Progenitor cell of endocrine pancreas (in vitro differentiated cells): ENCODE measurements at regions not wholly inside any gene's neighbourhood (a gene's known extent, or its start where the extent isn't known, plus 50 kb on each side); places are given as distances from the start of the nearest gene placed in this dataset.

Experiments used
- DNase-seq: peaks from one replicate; pipeline ENCODE4 v3.0.0; 2021; ENCODE audit warnings: low spot score; ENCODE audit not compliant: unreplicated experiment
- H3K27ac Mint-ChIP-seq: 2 replicates; pipeline ENCODE4 v1.8.0; 2021; ENCODE audit warnings: mild to moderate bottlenecking, moderate library complexity, mixed read lengths
- H3K27me3 Mint-ChIP-seq: 2 replicates; pipeline ENCODE4 v1.8.0; 2021; ENCODE audit warnings: mixed read lengths
- H3K36me3 Mint-ChIP-seq: 2 replicates; pipeline ENCODE4 v1.8.0; 2022; ENCODE audit warnings: mixed read lengths; ENCODE audit not compliant: insufficient read depth
- H3K4me1 Mint-ChIP-seq: 2 replicates; pipeline ENCODE4 v1.8.0; 2021; ENCODE audit warnings: low read depth, mixed read lengths
- H3K4me3 Mint-ChIP-seq: 2 replicates; pipeline ENCODE4 v1.8.0; 2021; ENCODE audit warnings: low read depth, mild to moderate bottlenecking, moderate library complexity, mixed read lengths
- H3K9me3 Mint-ChIP-seq: 2 replicates; pipeline ENCODE4 v1.8.0; 2021; ENCODE audit warnings: low read depth, mixed read lengths
- CTCF ChIP-seq: fragments of 200-600 bp; sonication (generic); IDR thresholded peaks from one replicate; pipeline ENCODE4 v1.5.0; 2021; ENCODE audit warnings: antibody characterized with exemption, mild to moderate bottlenecking; ENCODE audit not compliant: unreplicated experiment

GRCh38 chr13:82802528-82802927 lies 1079.7 kb downstream of the SLITRK1 start:
- DNase-seq: no peak
- H3K36me3 Mint-ChIP-seq: no peaks in the 10 kb centered on the region
- H3K27me3 Mint-ChIP-seq: no peaks in the 10 kb centered on the region
- H3K9me3 Mint-ChIP-seq: peaks cover 4% of the 10 kb centered on the region
- no peaks in the 10 kb centered on the region for H3K4me1 Mint-ChIP-seq
- no peak for TF ChIP-seq CTCF
- H3K4me3 Mint-ChIP-seq: no peak overlapping the region
- H3K27ac Mint-ChIP-seq: no peak overlapping the region

- DNase-seq: no peak
- H3K36me3 Mint-ChIP-seq: no peaks in the 10 kb centered on the region
- no peak overlapping the region for H3K27ac Mint-ChIP-seq
- H3K4me1 Mint-ChIP-seq: no peaks in the 10 kb centered on the region
- no peak for TF ChIP-seq CTCF
- peaks cover 4% of the 10 kb centered on the region for H3K9me3 Mint-ChIP-seq
- no peak overlapping the region for H3K4me3 Mint-ChIP-seq
- no peaks in the 10 kb centered on the region for H3K27me3 Mint-ChIP-seq
Measured at GRCh38 chr13:82800391-82800790, 1081.9 kb downstream of the SLITRK1 start.

- Mint-ChIP-seq H3K9me3 (peaks cover 4% of the 10 kb centered on the region), H3K27me3 (no peaks in the 10 kb centered on the region), H3K4me1 (no peaks in the 10 kb centered on the region), H3K27ac (no peak overlapping the region), H3K4me3 (no peak overlapping the region), H3K36me3 (no peaks in the 10 kb centered on the region)
- TF ChIP-seq CTCF: no peak
- DNase-seq: no peak
Measured at GRCh38 chr13:82797876-82798275, 1084.4 kb downstream of the SLITRK1 start.

- Mint-ChIP-seq H3K9me3 (no peaks in the 10 kb centered on the region), H3K27ac (no peak overlapping the region), H3K27me3 (no peaks in the 10 kb centered on the region), H3K4me1 (no peaks in the 10 kb centered on the region), H3K36me3 (no peaks in the 10 kb centered on the region), H3K4me3 (no peak overlapping the region)
- DNase-seq: no peak
- no peak for TF ChIP-seq CTCF
Measured at GRCh38 chr13:82791035-82791434, 1091.2 kb downstream of the SLITRK1 start.

- no peak overlapping the region for H3K4me3 Mint-ChIP-seq
- no peaks in the 10 kb centered on the region for H3K27me3 Mint-ChIP-seq
- H3K36me3 Mint-ChIP-seq: no peaks in the 10 kb centered on the region
- no peaks in the 10 kb centered on the region for H3K9me3 Mint-ChIP-seq
- no peaks in the 10 kb centered on the region for H3K4me1 Mint-ChIP-seq
- no peak for TF ChIP-seq CTCF
- no peak overlapping the region for H3K27ac Mint-ChIP-seq
- DNase-seq: no peak
Measured at GRCh38 chr13:82772816-82773215, 1109.5 kb downstream of the SLITRK1 start.
